Activated T-helper 1 cell treated with anti-CD3 and anti-CD28 coated beads, Interleukin-12 subunit alpha, Interleukin-12 subunit beta, Interleukin-2, Interleukin-4 antibody, amounts not matched to agents 30 ng/mL and 10 ng/mL and 1 ng/mL, durations not matched to agents 14 hours and 24 hours and 36 hours (primary cell): ENCODE measurements at regions not wholly inside any gene's neighbourhood (a gene's known extent, or its start where the extent isn't known, plus 50 kb on each side); places are given as distances from the start of the nearest gene placed in this dataset.

Experiments
- DNase-seq: peaks from one replicate; pipeline ENCODE4 v3.0.0; 2021; ENCODE audit warnings: low spot score
- H3K27ac Mint-ChIP-seq: one replicate; pipeline ENCODE4 v1.8.0; 2021; ENCODE audit warnings: mild to moderate bottlenecking, mixed read lengths
- H3K27me3 Mint-ChIP-seq: one replicate; pipeline ENCODE4 v1.8.0; 2022; ENCODE audit warnings: mild to moderate bottlenecking, moderate library complexity, mixed read lengths; ENCODE audit not compliant: insufficient read depth
- H3K36me3 Mint-ChIP-seq: one replicate; pipeline ENCODE4 v1.8.0; 2021; ENCODE audit warnings: low read depth, mixed read lengths
- H3K4me1 Mint-ChIP-seq: one replicate; pipeline ENCODE4 v1.8.0; 2021; ENCODE audit warnings: low read depth, mixed read lengths
- H3K4me3 Mint-ChIP-seq: one replicate; pipeline ENCODE4 v1.8.0; 2021; ENCODE audit warnings: mild to moderate bottlenecking, moderate library complexity, mixed read lengths
- H3K9me3 Mint-ChIP-seq: one replicate; pipeline ENCODE4 v1.8.0; 2021; ENCODE audit warnings: mixed read lengths
- intact Hi-C: fragments of 100-400 bp; cut with micrococcal nuclease; formaldehyde crosslinking; loops from one replicate; pipeline ENCODE4 v1.15.1; 2024

DNA sequence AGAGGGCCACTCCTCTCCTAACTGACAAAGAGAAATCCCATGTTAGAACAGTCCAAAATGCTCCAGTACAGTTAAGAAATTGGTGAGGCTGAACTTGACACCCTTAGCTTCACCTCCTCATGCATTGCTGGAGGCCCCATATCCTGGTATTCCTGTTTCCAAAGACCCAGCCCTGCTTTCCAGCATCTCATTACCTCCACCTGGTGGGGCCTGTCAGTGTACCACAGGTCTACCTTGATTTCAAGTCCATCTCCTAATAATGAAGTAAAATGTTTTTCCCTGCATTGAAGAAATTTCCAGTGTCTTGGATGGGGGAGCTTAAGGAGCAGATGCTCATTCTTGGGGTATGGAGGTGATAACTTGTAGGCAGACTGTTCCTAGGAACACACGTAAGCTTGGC lies 70.6 kb upstream of the S1PR3 start:
- intact Hi-C loops: no loop called here
- no peaks in the 10 kb centered on the region for H3K36me3 Mint-ChIP-seq
- H3K4me3 Mint-ChIP-seq: no peak overlapping the region
- H3K4me1 Mint-ChIP-seq: peaks cover 16% of the 10 kb centered on the region
- no peak overlapping the region for H3K27ac Mint-ChIP-seq
- DNase-seq: no peak
- H3K27me3 Mint-ChIP-seq: peaks cover 9% of the 10 kb centered on the region
- H3K9me3 Mint-ChIP-seq: peaks cover 26% of the 10 kb centered on the region

DNA sequence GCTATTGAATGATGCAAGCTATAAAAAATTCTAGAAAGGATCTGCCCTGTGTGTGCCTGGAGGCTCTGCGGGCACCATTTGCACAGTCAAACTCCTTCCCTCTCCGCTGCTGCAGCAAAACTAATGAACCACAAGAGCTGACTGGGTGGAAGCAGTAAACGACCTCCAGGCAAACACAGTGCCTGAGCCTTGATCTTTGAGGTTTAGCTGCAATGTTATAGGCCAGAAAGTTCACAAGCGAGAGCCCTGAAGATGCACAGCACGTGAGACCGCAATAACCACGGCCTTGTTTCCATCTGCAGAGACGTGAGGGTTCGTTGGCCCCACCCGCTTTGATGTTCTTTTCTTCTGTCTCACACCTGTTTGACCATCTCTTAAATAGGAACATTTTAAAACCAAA lies 69.2 kb upstream of the S1PR3 start:
- Mint-ChIP-seq H3K4me3 (no peak overlapping the region), H3K27ac (no peak overlapping the region), H3K9me3 (peaks cover 24% of the 10 kb centered on the region), H3K4me1 (peaks cover 16% of the 10 kb centered on the region), H3K36me3 (no peaks in the 10 kb centered on the region), H3K27me3 (peaks cover 10% of the 10 kb centered on the region)
- DNase-seq: no peak
- intact Hi-C loops: no loop called here

DNA sequence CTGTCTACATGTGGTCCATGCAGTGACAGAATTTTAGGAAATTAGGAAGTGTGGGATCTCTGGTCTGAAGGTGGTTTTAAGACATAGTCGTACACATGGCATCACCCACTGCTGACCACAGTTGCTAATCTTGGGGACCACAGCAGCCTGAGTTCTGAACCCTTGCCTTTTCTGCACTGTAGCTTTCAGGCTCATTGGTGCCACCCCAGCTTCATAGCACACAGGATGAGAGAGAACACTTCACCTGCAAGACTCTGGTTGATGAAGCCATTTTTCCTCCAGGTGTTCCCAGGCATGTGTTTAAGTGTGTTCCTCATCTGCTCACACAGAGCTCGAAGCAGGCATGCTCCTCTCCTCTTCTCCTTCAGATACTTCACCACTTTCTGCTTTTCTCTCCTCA lies 68.2 kb upstream of the S1PR3 start:
- no peak overlapping the region for H3K4me3 Mint-ChIP-seq
- H3K9me3 Mint-ChIP-seq: peaks cover 14% of the 10 kb centered on the region
- no peak for DNase-seq
- intact Hi-C loops: no loop called here
- peaks cover 12% of the 10 kb centered on the region for H3K27me3 Mint-ChIP-seq
- no peak overlapping the region for H3K27ac Mint-ChIP-seq
- H3K36me3 Mint-ChIP-seq: no peaks in the 10 kb centered on the region
- peaks cover 16% of the 10 kb centered on the region for H3K4me1 Mint-ChIP-seq

DNA sequence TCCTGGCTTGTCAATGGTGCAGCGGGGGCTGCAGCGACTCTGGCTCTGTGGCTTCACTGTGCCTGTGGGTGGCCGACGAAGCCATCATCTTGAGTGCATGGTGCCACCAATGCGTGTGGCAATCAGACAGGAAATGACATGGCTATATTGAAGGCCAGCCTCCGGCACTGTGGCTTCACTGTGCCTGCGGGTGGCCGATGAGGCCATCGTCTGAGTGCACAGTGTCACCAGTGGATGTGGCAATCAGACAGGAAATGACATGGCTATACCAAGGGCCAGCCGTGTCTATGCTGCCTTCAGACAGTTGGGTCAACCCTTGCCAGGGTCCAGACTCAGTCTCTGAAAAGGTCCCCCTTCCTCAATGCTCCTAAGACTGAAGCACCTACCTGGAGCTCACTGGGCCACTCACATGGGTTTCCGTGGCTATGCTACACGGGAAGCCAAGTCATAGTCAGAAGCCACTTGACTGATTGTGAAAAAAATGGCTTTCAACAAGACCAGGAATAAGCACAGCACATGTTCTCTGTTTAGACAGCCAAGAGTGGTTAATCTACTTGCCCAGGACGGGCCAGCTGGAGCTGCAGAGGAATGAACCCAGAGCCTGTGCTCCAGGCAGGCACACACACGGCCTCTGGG lies 67.5 kb upstream of the S1PR3 start:
- H3K27me3 Mint-ChIP-seq: peaks cover 12% of the 10 kb centered on the region
- H3K27ac Mint-ChIP-seq: no peak overlapping the region
- DNase-seq: no peak
- H3K9me3 Mint-ChIP-seq: peaks cover 9% of the 10 kb centered on the region
- H3K4me3 Mint-ChIP-seq: no peak overlapping the region
- no peaks in the 10 kb centered on the region for H3K36me3 Mint-ChIP-seq
- intact Hi-C loops: no loop called here
- peaks cover 16% of the 10 kb centered on the region for H3K4me1 Mint-ChIP-seq

DNA sequence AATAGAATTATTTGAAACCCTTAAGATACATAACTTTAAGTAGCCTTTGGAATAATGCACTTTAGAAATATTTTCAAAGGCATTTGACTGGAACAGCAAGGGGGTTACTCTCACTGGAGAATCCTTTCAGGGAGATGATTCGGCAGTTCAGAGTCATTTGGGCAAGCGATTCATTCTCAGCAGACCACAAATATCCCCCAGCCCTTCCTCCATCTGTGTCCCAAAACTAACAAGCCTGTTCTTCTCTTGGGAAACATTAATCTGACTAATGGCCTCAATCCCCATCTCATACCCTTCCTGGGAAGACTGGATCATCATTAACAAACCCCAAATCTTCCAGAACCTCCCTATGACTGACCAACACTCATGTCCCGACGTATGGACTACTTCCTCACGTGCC lies 65.8 kb upstream of the S1PR3 start:
- H3K9me3 Mint-ChIP-seq: no peaks in the 10 kb centered on the region
- H3K4me1 Mint-ChIP-seq: peaks cover 16% of the 10 kb centered on the region
- H3K27me3 Mint-ChIP-seq: peaks cover 12% of the 10 kb centered on the region
- DNase-seq: no peak
- H3K27ac Mint-ChIP-seq: no peak overlapping the region
- no peaks in the 10 kb centered on the region for H3K36me3 Mint-ChIP-seq
- H3K4me3 Mint-ChIP-seq: no peak overlapping the region
- intact Hi-C loops: no loop called here

DNA sequence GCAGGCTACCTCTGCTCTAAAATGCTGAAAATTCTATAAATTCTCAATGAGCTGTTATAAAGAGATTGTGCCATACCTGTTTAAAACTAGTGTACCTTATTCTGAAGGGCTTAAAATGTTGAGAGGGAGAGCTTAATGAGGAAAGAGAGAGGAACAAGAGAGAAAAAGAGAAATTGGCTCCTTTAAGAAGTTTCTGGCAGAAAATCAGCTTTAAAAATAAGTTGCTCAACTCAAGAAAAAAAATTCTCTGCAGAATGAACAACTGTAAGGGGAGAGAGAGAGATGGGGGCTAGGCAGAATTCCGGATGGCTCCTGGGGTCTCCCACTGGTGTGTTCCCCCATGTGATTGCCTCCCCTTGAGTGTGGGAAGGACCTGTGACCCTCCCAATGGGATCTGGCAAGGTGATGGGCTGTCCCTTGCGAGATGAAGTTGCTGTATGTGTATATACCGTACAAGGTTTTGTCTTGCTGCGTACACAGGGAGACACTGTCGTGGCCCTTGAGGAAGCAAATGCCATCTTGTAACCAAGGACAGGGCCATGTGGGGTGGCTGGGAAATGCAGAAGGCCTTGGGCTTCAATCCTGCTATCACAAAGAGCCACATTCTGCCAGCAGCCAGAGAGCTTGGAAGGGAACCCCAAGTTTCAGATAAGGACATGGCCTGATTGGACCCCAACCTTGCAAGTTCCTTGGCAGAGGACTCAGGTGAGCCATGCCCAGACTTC lies 64.3 kb upstream of the S1PR3 start:
- Mint-ChIP-seq H3K4me1 (peaks cover 11% of the 10 kb centered on the region), H3K27me3 (peaks cover 13% of the 10 kb centered on the region), H3K36me3 (no peaks in the 10 kb centered on the region), H3K27ac (no peak overlapping the region), H3K4me3 (no peak overlapping the region), H3K9me3 (no peaks in the 10 kb centered on the region)
- intact Hi-C loops: no loop called here
- no peak for DNase-seq

DNA sequence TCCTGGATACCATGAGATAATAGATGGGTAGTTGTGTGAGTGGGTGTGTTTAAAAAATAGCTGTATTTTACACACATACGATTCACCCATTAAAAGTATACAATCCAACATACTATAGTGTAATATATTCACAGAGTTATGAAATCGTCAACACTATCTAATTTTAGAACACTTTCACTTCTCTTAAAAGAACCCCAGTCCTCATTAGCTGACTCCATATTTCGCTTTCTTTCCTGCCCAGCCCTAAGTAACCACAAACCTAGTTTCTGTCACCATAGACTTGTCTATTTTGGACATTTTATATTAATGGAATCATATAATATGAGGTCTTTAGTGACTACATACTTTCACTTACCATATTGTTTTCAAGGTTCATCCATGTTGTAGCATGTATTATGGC lies 63.8 kb upstream of the S1PR3 start:
- intact Hi-C loops: no loop called here
- H3K27ac Mint-ChIP-seq: no peak overlapping the region
- peaks cover 6% of the 10 kb centered on the region for H3K4me1 Mint-ChIP-seq
- H3K4me3 Mint-ChIP-seq: no peak overlapping the region
- no peaks in the 10 kb centered on the region for H3K9me3 Mint-ChIP-seq
- DNase-seq: no peak
- no peaks in the 10 kb centered on the region for H3K36me3 Mint-ChIP-seq
- peaks cover 10% of the 10 kb centered on the region for H3K27me3 Mint-ChIP-seq

DNA sequence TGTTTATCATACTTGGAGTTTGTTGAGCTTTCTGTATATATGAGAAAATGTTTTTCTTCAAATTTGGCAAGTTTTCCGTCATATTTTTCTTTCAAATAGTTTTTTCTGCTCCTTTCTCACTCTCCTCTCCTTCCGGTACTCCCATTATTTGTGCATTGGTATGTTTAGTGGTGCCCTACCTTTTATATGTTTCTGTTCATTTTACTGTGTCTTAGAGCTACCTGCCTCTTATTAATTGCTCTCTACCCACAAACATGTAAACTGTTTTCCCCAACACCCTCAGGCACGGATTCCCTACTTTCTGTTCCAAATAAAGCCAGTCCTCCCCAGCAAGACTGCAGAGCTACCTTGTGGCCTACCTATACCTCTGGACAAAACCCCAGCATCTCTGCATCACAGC lies 60.6 kb upstream of the S1PR3 start:
- H3K4me3 Mint-ChIP-seq: no peak overlapping the region
- H3K27ac Mint-ChIP-seq: no peak overlapping the region
- no peaks in the 10 kb centered on the region for H3K4me1 Mint-ChIP-seq
- H3K9me3 Mint-ChIP-seq: no peaks in the 10 kb centered on the region
- intact Hi-C loops: no loop called here
- H3K27me3 Mint-ChIP-seq: peaks cover 8% of the 10 kb centered on the region
- no peak for DNase-seq
- H3K36me3 Mint-ChIP-seq: no peaks in the 10 kb centered on the region

DNA sequence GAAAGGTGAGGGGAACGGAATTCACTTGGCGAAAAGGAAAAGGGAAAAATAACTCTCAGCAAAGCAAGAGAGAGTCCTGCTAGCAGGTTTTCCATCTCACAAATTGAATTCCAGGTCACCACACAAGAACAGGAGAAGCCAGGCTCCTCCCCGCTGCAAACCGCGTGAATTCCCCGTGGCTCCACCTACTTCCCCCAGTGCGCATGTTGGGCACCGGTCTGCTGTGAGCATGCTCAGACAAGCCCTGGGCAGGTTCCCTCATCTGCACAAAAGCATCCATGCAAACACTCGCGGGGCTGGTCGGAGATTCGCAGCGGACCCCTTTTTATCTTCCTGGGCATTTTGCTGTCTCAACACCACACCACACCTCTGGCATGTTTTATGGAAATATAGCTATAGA lies 58.5 kb upstream of the S1PR3 start:
- no peaks in the 10 kb centered on the region for H3K9me3 Mint-ChIP-seq
- DNase-seq: no peak
- no peaks in the 10 kb centered on the region for H3K36me3 Mint-ChIP-seq
- intact Hi-C loops: no loop called here
- H3K4me3 Mint-ChIP-seq: no peak overlapping the region
- H3K4me1 Mint-ChIP-seq: no peaks in the 10 kb centered on the region
- no peak overlapping the region for H3K27ac Mint-ChIP-seq
- H3K27me3 Mint-ChIP-seq: peaks cover 8% of the 10 kb centered on the region

DNA sequence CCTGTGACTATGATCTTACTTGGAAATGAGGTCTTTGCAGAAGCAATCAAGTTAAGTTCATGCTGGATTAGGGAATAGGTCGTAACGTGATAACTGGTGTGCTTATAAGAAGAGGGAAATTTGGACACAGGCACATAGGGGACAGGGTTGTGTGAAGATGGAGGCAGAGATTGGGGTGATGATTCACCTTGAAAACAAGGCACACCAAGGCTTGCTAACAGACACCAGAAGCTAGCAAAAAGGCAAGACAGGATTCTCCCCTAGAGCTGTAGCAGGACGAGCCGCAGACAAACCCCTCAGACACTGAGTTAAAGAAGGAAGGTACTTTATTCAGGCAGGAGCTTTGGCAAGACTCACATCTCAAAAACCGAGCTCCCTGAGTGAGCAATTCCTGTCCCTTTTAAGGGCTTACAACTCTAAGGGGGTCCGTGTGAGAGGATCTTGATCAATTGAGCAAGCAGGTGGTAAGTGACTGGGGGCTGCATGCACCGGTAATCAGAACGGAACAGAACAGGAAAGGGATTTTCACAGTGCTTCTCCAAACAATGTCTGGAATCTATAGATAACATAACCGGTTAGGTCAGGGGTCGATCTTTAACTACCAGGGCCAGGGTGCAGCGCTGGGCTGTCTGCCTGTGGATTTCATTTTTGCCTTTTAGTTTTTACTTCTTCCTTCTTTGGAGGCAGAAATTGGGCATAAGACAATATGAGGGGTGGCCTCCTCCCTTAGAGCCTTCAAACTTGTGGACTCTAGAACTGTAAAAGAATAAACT lies 57.5 kb upstream of the S1PR3 start:
- H3K4me3 Mint-ChIP-seq: no peak overlapping the region

DNA sequence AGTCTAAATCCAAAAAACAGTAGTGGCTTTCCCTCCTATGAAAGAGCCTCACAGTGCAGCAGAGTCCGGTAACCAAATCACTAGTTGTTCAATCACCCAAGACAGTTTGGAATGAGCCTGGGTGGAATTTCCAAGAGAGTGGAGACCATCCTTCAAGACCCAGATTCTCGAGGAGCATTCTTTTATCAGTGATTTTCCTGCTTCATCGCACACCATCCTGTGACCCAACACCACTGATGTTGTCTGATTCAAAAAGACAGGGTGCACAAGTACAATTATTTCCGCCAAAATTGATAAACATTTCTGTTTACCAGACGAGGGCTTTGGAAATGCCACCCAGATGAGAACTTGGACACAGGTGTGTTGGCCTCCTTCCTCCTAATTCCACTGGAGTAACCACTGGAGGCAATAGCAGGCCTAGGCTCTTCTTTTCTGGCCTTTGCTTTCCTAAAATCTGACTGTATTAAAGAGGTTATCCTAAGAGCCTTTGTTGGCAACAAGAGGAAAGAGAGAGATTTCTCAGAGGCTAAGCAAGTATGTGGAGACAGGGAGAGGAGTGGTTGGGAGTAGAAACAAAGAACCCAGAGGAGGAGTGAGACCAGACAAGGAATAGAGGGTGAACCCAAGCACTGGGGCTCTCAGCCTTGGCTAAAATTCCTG lies 56.3 kb upstream of the S1PR3 start:
- Mint-ChIP-seq H3K27me3 (peaks cover 10% of the 10 kb centered on the region), H3K27ac (no peak overlapping the region), H3K36me3 (no peaks in the 10 kb centered on the region), H3K9me3 (no peaks in the 10 kb centered on the region), H3K4me3 (no peak overlapping the region), H3K4me1 (no peaks in the 10 kb centered on the region)
- intact Hi-C loops: no loop called here
- DNase-seq: no peak

More for the DNA sequence above, 57.5 kb upstream of the S1PR3 start:
- Mint-ChIP-seq H3K27ac (no peak overlapping the region), H3K9me3 (no peaks in the 10 kb centered on the region), H3K27me3 (peaks cover 10% of the 10 kb centered on the region), H3K36me3 (no peaks in the 10 kb centered on the region), H3K4me1 (no peaks in the 10 kb centered on the region)
- intact Hi-C loops: no loop called here
- no peak for DNase-seq

DNA sequence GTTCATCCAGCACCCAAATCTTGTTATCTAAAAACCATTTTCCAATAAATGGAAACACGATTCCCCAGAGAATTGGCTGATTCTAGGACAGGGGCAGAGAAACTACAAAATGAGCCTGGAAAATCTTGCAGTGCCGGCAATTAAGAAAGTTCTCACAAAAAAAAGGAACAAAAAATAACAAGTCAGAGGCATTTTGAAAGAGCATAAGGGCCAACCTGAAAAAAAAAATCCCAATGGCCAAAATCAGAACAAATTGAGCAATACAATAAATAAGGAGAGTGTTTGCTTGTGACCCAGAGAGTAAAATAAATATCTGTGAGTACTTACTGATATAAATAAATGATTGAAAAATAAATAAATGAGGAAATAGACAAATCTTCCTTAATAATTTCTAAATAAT lies 55.1 kb upstream of the S1PR3 start:
- intact Hi-C loops: no loop called here
- H3K4me3 Mint-ChIP-seq: no peak overlapping the region
- no peaks in the 10 kb centered on the region for H3K9me3 Mint-ChIP-seq
- H3K36me3 Mint-ChIP-seq: no peaks in the 10 kb centered on the region
- H3K27ac Mint-ChIP-seq: no peak overlapping the region
- DNase-seq: no peak
- H3K27me3 Mint-ChIP-seq: peaks cover 7% of the 10 kb centered on the region
- no peaks in the 10 kb centered on the region for H3K4me1 Mint-ChIP-seq

DNA sequence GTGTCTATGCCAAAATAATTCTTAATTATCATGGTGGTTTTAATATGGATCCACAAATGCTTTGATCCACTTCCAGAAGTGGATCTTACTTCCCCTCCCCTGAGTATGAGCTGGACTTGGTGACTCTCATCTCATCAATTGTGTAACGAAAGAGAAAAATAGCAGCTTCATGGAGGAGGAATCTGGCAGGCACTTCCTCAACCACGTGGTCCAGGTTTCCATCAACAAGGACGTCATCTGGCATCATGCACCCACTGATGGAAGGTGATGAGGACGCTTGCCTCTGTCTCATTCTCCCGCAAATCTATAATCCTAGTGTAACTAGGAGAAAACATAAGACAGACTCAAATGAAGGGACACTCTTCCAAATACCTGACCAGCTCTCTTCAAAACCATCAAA lies 54.6 kb upstream of the S1PR3 start:
- no peaks in the 10 kb centered on the region for H3K9me3 Mint-ChIP-seq
- H3K27me3 Mint-ChIP-seq: peaks cover 6% of the 10 kb centered on the region
- no peak for DNase-seq
- intact Hi-C loops: no loop called here
- H3K36me3 Mint-ChIP-seq: no peaks in the 10 kb centered on the region
- H3K27ac Mint-ChIP-seq: no peak overlapping the region
- H3K4me1 Mint-ChIP-seq: no peaks in the 10 kb centered on the region
- H3K4me3 Mint-ChIP-seq: no peak overlapping the region
